Motor neuron (in vitro differentiated cells): ENCODE measurements at regions not wholly inside any gene's neighbourhood (a gene's known extent, or its start where the extent isn't known, plus 50 kb on each side); places are given as distances from the start of the nearest gene placed in this dataset.

Experiments used
- ATAC-seq, 8 experiments: fragments of 200-7000 bp; cut with Tn5 transposase; replicated peaks in 6 of 8; 2 replicates each; pipeline ENCODE4 v1.8.0; 2021; ENCODE audit warnings: mild to moderate bottlenecking in 8 of 8, moderate library complexity in 8 of 8
- H3K27ac ChIP-seq, 2 donors: fragments of 250-450 bp; sonication (Bioruptor Pico); 2 replicates each; pipeline ENCODE4 v1.9.0; 2021; ENCODE audit warnings: antibody characterized with exemption in 2 of 2, mild to moderate bottlenecking in 2 of 2, moderate library complexity in 1 of 2
- H3K4me1 ChIP-seq, 2 donors: fragments of 250-450 bp; sonication (Bioruptor Pico); replicated peaks in 1 of 2; 2 replicates each; pipeline ENCODE4 v1.6.1; 2021; ENCODE audit warnings: antibody characterized with exemption in 2 of 2, mild to moderate bottlenecking in 2 of 2, moderate library complexity in 1 of 2
- H3K4me3 ChIP-seq, 5 donors: fragments of 250-450 bp; sonication (Bioruptor Pico); 2 replicates each; pipeline ENCODE4 v1.9.0; 2021; ENCODE audit warnings: antibody characterized with exemption in 5 of 5, mild to moderate bottlenecking in 5 of 5, moderate library complexity in 4 of 5
- WGBS, 10 experiments: fragments of 450-650 bp; shearing (Covaris generic); methylation state at CpG; one replicate each; pipeline ENCODE4 v1.0.0; 2022; 5-methylcytosine and 5-hydroxymethylcytosine counted together
- in situ Hi-C, 9 experiments: fragments of 400-800 bp; cut with MboI; loops; one replicate each; pipeline ENCODE4 v1.15.0; 2021; ENCODE audit warnings: low sequenced_read_pairs in 9 of 9, low pct_unique_long_range_greater_than_20kb in 2 of 9; ENCODE audit not compliant: unreplicated experiment in 9 of 9

GRCh38 chr10:78765726-78766335 is 302.9 kb upstream of the ZMIZ1 start:
- Histone ChIP-seq H3K4me1 (peaks cover 21 to 31% of the 10 kb centered on the region in 2 donors), H3K27ac (no peak overlapping the region), H3K4me3 (no peak overlapping the region)
- WGBS, 10 experiments, result 60 to 100% (median 84%) methylated on average over 1 to 7 of the region's 16 CpGs; no CpG with 5 or more reads in 4 of the 10 experiments
- peak in 1 of 8 experiments; percentile 31 for ATAC-seq
- in situ Hi-C loops, result no loop called here

DNA sequence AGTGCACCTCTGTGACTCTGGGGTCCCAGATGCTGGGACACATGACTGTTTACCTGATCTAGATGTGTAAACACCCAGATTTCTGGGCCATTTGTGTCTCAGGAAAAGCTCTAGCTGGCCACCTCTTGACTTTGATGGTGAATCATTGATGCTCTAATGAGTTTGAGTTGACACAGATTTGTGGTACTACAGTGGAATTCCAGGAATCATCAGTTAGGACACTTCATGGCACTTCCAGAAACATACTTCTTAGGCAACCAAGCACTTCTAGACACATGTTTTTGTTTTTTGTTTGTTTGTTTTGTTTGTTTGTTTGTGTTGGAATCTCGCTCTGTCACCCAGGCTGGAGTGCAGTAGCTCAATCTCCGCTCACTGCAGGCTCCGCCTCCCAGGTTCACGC is 302.2 kb upstream of the ZMIZ1 start:
- no peak overlapping the region for H3K27ac ChIP-seq
- peaks cover 23 to 32% of the 10 kb centered on the region in 2 donors for H3K4me1 ChIP-seq
- in situ Hi-C loops, result no loop called here
- WGBS, 10 experiments, result 67 to 100% (median 100%) methylated on average over 1 to 4 of the region's 4 CpGs; no CpG with 5 or more reads in 6 of the 10 experiments
- H3K4me3 ChIP-seq, result no peak overlapping the region
- ATAC-seq, result no peak

GRCh38 chr10:78768041-78768835 is 300.5 kb upstream of the ZMIZ1 start:
- H3K27ac ChIP-seq, result no peak overlapping the region
- H3K4me1 ChIP-seq, result peaks cover 31 to 39% of the 10 kb centered on the region in 2 donors
- ATAC-seq, result peak in 2 of 8 experiments; percentile 2 to 10
- no peak overlapping the region for H3K4me3 ChIP-seq
- in situ Hi-C loops, result no loop called here
- 70 to 100% (median 83%) methylated on average over 2 to 6 of the region's 14 CpGs; no CpG with 5 or more reads in 5 of the 10 experiments for WGBS, 10 experiments

DNA sequence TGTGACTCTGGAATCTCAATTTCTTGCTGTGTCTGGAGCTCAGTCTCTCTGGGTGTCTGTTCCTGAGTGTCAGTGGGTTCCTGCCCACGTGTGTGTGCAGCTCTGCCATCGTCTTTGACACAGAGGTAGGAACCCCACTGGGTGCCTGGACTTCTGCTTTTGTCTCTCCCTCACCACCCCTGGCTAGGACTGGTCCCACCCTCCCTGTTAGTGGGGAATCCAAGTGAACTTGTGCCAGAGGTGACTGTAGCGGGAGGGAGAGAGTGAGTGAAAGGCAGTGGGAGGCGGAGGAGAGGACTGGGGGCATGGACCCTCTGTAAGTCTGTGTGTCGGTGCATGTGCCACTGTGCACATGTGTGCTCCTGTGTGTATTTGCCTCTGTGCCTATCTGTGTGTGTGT is 299.9 kb upstream of the ZMIZ1 start:
- Histone ChIP-seq H3K27ac (no peak overlapping the region), H3K4me3 (no peak overlapping the region), H3K4me1 (peaks cover 26 to 33% of the 10 kb centered on the region in 2 donors)
- peak in 5 of 8 experiments; percentile 13 to 52 (median 36) for ATAC-seq
- whole genome bisulfite sequencing, 10 experiments, result 0 to 80% (median 67%) methylated on average over 1 of the region's 5 CpGs; no CpG with 5 or more reads in 7 of the 10 experiments
- in situ Hi-C loops, result no loop called here

- peaks cover 24 to 26% of the 10 kb centered on the region in 2 donors for H3K4me1 ChIP-seq
- no peak overlapping the region for H3K27ac ChIP-seq
- no peak for ATAC-seq
- 63 to 100% (median 95%) methylated on average over 2 to 5 of the region's 5 CpGs; no CpG with 5 or more reads in 6 of the 10 experiments for WGBS, 10 experiments
- H3K4me3 ChIP-seq, result no peak overlapping the region
- in situ Hi-C loops, result no loop called here
Observed at GRCh38 chr10:78769526-78769925, 299.2 kb upstream of the ZMIZ1 start.

DNA sequence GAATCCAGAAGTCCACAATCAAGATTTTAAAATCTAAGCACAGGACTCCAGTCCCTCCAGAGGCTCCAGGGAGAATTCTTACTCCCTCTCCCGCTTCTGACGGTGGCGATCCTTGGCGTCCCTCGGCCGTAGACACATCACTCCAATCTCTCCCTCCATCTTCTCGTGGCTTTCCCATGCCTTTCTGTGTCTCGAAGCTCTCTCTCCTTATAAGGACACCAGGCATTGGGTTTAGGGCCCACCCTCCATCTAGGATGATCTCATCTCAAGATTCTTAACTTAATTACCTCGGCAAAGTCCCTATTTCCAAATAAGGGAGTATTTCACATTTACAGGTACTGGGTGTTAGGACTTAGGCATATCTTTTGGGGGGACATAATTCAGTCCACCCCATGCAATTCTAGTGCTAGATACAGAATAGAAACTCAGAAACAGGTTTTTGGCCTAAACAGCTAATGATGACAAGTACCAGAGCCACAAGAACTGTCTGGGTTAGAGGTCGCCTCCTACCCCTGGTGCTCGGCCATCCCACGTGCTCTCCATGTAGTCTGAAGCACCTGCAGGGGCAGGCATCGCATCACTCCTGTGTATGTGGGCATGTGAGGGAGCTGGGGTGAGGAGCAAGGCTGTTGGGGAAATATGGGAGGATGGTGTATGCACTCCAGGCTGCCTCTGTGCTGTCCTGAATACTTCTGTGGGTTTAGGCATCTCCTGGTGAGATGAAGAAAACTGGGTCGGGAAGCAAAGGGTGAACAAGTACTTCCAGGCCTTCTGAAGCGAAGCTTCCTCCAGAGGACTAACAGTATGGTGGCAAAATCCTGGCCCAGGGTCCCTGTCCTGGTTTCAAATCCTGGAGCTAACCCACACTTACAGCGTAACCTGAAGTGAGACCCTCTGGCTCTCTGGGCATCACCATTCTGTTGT is 298.3 kb upstream of the ZMIZ1 start:
- in situ Hi-C loops, result no loop called here
- Histone ChIP-seq H3K4me1 (peaks cover 24 to 31% of the 10 kb centered on the region in 2 donors), H3K27ac (no peak overlapping the region), H3K4me3 (no peak overlapping the region)
- no peak for ATAC-seq
- 50 to 100% (median 90%) methylated on average over 1 to 14 of the region's 16 CpGs; no CpG with 5 or more reads in 2 of the 10 experiments for WGBS, 10 experiments

DNA sequence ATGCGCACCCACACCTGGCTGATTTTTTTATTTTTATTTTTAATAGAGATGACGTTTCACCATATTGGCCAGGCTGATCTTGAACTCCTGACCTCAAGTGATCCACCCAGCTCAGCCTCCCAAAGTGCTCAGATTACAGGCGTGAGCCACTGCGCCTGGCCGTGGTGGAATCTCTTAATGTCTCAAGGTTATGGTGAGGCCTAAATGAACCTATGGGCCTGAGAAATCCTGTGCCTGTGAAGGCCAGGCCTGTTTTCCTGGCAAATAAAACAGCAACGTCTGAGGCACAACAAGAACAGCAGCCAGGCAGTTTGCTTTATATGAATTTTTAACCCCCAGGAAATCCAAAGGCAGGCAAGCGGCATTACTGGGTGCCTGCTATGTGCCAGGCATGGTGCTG is 297.5 kb upstream of the ZMIZ1 start:
- no peak overlapping the region for H3K4me3 ChIP-seq
- peaks cover 20 to 33% of the 10 kb centered on the region in 2 donors for H3K4me1 ChIP-seq
- ATAC-seq, result no peak
- in situ Hi-C loops, result no loop called here
- 61 to 94% (median 86%) methylated on average over 1 to 6 of the region's 7 CpGs; no CpG with 5 or more reads in 2 of the 10 experiments for WGBS, 10 experiments
- no peak overlapping the region for H3K27ac ChIP-seq

DNA sequence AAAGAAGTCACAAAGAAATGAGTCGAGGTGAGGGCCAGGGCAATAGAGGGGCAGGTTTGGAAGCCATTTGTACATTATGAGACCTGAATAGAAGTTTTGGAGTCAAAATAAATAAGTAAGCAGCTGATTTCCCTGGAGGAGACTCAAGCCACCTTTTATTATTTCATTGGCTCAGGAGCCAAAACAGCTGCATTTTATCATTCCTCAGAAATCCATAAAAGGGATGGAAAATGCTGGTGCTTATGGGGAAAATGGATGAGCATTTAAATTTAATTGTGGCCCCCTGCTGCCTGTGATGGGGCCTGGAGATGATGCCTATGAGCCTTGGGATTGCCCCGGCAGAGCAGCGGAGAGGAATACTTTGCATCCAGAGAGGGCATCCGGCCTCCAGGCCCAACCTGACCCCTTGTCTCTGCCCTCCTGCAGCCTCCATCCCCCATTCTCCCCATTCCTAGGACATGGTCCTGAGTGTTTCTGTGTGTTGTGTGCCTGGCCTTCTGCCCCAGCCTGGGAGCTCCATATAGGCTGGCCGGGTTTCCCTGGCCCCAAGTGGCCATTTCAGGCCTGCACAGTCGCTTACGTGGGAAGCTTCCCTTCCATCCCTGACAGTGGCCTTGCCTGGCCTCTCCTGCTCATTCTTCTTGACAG is 296.8 kb upstream of the ZMIZ1 start:
- Histone ChIP-seq H3K27ac (no peak overlapping the region), H3K4me1 (peaks cover 26 to 33% of the 10 kb centered on the region in 2 donors), H3K4me3 (no peak overlapping the region)
- WGBS, 10 experiments, result 40 to 100% (median 77%) methylated on average over 1 to 4 of the region's 7 CpGs; no CpG with 5 or more reads in 1 of the 10 experiments
- ATAC-seq, result peak in 3 of 8 experiments; percentile 33 to 43 (median 37)
- in situ Hi-C loops, result no loop called here

DNA sequence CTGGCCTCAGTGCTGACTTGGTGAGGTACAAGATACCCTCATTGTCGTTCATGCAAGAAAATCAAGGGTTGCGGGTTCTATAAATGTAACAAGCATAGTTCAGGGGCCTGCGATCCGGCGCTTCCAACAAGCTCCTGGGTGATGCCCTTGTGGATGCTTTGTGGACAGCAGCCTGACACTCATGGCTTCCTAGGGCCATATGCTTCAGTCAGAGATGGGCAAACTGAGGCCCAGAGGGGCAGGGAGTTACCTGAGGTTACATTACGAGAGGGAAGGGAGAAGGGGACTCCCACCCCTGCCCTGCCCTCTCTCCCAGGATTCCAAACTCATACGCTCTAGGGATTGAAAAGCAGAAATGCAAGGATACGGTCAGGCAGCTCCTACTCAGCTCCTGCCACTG is 296.3 kb upstream of the ZMIZ1 start:
- Histone ChIP-seq H3K27ac (no peak overlapping the region), H3K4me3 (no peak overlapping the region), H3K4me1 (peaks cover 32 to 39% of the 10 kb centered on the region in 2 donors)
- ATAC-seq, result no peak
- in situ Hi-C loops, result no loop called here
- 89 to 100% (median 98%) methylated on average over 1 to 7 of the region's 8 CpGs; no CpG with 5 or more reads in 4 of the 10 experiments for WGBS, 10 experiments

- Histone ChIP-seq H3K4me1 (peaks cover 37 to 44% of the 10 kb centered on the region in 2 donors), H3K27ac (no peak overlapping the region), H3K4me3 (no peak overlapping the region)
- in situ Hi-C loops, result no loop called here
- ATAC-seq, result no peak
- 33 to 100% (median 93%) methylated on average over 1 to 5 of the region's 12 CpGs; no CpG with 5 or more reads in 2 of the 10 experiments for WGBS, 10 experiments
Observed at GRCh38 chr10:78772986-78773530, 295.7 kb upstream of the ZMIZ1 start.

- ATAC-seq, result no peak
- peaks cover 31 to 38% of the 10 kb centered on the region in 2 donors for H3K4me1 ChIP-seq
- WGBS, 10 experiments, result 42 to 80% (median 70%) methylated on average over 1 to 6 of the region's 6 CpGs; no CpG with 5 or more reads in 2 of the 10 experiments
- no peak overlapping the region for H3K4me3 ChIP-seq
- H3K27ac ChIP-seq, result no peak overlapping the region
- in situ Hi-C loops, result no loop called here
Observed at GRCh38 chr10:78774614-78774998, 294.2 kb upstream of the ZMIZ1 start.
